ENCODE measurements at regions not wholly inside any gene's neighbourhood (a gene's known extent, or its start where the extent isn't known, plus 50 kb on each side); places are given as distances from the start of the nearest gene placed in this dataset.

DNA sequence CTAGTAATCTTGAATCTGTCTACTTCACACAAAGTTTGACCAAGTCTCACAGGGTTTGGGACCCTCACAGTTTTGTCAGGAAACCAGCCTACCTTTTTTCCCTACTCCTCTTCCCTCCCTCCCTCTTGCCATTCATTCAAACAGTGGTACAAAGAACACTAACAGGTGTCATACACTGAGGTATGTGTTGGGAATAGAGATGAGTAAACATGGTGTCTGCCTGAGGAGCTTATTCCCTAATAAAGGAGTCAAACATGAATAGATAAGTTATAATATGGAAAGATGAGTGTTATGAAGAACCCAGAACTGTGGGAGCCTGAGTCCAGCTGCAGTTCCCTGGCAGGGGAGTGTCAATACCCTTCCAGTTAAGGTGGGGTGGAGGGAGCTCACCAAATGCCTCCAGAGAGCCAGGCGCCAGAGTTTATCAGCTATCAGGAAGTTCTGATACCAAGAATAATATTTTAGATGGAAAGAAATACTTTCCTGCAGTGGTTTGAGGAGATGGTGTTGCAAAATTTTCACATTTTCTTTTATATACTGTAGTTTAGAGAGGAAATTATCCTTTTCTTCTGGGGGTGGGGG, 183.4 kb upstream of the NR3C1 start:
- no peak for DNase-seq (ENCODE audit: low spot score)

DNA sequence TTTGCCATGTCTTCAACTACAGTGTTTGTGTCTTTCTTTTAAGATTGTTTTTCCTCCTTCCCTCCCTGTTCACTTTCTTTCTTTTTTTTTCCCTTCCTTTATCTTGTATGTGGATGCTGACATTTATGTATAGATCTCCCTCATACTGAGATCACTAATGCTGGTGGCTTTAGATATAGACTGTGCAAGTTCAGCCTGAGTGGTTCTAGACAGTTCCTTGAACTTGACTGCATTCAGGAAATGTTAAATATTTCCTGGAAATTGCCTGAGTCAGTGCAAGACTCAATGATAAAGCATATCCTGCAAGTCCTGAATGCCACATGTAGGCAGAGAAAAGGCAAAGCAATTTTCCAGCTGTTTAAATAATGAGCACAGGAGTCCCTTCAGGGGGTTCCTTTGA, 182.5 kb upstream of the NR3C1 start:
- DNase-seq (ENCODE audit: low spot score): no peak

DNA sequence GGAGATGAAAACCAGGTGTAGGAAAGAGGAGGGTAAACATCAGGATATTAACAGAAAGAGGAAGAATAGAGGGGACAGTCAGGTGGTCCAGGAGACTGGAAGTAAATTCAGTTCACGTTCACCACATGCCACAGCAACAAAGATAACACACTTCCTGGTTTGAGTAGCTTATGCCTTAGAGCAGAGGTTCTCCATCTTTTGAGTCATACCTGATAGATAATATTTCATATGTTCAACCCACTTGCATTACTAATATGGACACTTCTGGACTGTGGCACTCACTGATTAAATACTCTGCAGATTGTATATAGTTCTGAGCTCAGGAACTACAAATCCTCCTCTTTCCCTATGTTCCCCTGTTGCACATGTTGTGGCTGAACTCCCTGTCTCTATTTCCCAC, 179.9 kb upstream of the NR3C1 start:
- DNase-seq (ENCODE audit: low spot score): no peak

- DNase-seq (ENCODE audit: low spot score): no peak
These were observed 179.4 kb upstream of the NR3C1 start for GRCh38 chr5:143582869-143583268.

- no peak for DNase-seq (ENCODE audit: low spot score)
These were observed 178.7 kb upstream of the NR3C1 start for GRCh38 chr5:143582176-143582575.

DNA sequence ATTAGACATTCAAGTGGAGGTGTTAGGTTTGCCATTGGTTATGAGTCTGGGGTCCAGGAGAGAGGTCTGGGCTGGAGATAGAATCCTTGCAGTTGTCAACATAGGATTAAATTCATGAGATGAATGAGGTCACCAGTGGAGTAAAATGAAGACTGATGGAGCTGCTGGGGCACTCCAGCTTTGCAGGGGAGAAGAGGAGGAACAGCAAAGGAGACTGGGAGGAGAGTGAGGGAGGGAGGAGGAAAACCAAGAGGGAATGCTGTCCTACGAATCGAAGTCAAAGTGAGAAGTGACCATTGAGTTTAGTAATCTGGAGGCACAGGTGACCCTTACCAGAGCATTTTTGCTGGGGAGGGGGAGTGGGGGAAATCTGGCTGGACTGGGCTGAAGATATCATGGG, 178.2 kb upstream of the NR3C1 start:
- no peak for DNase-seq (ENCODE audit: low spot score)

DNA sequence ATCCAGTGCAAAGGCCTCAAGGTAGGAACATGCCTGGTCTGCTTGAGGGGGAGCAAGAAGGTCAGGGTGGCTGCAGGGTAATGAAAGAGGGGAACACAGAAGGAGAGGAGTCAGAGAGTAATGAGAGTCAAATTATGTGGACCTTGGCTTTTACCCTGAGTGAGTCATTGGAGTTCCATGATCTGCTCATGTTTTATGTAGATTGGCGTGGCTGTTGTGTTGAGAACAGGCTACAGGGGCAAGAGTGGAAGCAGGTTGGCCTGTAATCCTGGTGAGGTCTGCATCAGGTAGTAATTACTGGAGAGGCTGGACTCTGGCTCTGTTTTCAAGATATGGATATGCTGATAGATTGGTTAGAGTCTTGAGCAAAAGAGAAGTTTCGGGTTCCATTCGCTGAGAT, 177.7 kb upstream of the NR3C1 start:
- no peak for DNase-seq (ENCODE audit: low spot score)

DNA sequence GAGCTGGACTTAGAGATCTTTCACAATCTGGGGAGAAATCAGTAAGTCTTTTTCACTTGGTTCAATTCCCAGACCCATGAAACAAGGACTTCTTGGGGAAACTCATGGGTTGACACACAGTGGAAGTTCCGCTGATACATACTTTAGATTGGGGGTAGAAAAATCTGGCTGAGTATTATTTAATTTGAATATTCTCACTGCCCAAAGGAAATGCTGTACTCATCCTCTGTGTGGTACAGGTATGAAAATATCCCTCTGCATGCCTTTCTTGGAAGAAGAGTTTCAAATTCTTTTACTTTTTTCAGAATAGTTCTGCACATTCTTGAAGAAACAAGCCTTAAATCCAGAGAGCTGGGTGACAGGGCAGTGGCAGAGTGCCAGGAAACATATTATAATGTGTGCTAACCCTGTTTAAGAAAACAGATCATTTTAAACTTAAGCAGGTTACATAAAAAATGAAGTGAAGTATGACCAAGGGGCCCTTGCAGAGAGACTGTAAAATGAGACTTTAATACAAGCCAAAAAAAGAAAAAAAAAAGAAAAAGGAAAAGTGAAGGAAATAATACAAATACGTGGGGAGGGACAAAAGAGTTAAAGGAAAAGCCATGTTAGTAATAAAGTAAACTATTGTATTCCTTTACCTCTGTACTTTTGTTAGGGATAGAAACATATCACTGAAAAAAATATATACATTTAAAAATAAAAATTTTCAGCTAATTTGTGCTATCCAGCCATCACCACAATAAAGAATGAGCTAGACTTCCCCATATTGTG, 173.4 kb upstream of the NR3C1 start:
- peak; percentile 10 for DNase-seq (ENCODE audit: low spot score)

GRCh38 chr5:143575286-143575685, 171.8 kb upstream of the NR3C1 start:
- no peak for DNase-seq (ENCODE audit: low spot score)

DNA sequence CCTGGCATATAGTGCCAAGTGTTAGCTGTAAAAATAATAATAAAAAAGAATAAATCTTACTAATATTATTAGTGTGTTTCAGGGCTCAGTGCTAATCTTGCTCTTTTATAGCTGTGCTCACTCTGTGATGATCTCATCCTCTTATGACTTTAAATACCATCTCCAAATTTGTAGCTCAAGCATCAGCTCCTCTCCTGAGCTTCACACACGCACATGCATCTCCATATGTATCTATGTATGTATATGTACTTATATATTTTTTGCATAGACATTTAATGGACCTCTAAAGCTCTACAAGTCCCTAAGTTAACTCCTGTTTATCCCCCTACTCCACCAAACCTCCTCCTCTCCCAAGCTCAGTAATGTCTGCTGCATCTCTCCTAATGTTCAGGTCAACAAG, 170.8 kb upstream of the NR3C1 start:
- no peak for DNase-seq (ENCODE audit: low spot score)

DNA sequence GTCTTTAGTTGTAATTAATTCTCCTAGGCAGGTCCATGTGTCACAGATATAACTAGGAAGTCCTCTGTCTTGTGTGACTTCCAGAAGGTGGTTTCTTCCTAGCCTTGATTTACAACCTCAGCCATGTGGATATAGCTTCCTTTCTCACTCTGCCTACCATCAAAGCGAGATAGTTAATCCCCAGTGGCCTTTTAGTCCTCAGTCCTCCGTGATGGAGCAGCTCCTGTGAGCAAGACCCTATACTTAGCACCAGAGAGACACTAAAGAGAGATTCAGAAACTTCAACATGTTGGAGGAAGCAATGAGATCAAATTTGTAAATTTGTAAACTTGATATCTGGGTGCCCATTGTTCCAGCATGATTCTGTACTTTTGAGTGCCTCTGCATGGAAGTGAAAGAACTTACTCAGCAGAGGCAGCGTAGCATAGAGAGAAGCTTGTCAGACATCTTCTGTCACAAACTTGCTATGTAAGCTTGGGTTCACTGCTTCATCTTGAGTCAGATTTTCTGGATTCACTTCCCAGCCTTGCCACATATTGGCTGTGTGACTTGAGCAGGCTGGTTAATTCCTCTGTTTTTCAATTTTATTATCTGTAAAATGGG, 170.2 kb upstream of the NR3C1 start:
- no peak for DNase-seq (ENCODE audit: low spot score)

DNA sequence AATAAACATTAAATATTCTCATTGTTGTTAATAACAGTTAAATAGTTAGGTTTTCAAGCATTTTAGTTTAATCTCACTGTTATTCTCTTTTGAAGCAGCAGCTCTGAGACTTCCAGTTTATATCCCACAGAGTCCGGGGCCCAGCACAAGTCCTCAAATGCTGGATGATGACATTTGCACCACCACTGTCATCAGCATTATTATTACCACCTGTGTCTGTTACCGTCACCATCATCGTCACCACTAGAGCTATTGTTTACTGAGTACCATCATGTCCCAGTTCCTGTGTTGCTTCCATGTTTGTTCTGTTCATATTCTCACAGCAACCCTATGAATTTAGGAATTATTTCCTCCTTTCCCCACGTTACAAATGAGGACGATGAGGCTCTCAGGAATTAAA, 169.2 kb upstream of the NR3C1 start:
- no peak for DNase-seq (ENCODE audit: low spot score)

- no peak for DNase-seq (ENCODE audit: low spot score)
These were observed 168.4 kb upstream of the NR3C1 start for GRCh38 chr5:143571642-143572624.

DNA sequence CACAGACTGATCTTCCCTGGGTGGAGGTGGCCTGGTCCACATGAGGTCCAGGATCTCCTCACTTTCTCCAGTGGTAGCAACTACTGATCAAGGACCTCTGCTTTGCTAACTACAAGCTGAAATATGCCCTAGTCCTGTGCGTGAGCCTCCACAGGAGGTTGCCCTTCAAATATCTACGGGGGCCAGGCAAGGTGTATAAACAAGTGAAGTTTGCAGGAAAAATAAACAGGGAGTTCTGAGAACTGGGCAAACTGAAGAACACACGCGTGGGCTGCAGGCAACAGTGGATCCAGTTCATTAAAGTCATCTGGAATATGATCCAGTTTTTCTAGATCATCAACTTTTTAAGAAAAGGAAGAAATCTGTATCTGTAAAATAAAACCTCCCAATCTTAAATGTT, 167.5 kb upstream of the NR3C1 start:
- no peak for DNase-seq (ENCODE audit: low spot score)

GRCh38 chr5:143569722-143570567, 166.5 kb upstream of the NR3C1 start:
- DNase-seq (ENCODE audit: low spot score): no peak

GRCh38 chr5:143569213-143569701, 165.8 kb upstream of the NR3C1 start:
- DNase-seq (ENCODE audit: low spot score): no peak

DNA sequence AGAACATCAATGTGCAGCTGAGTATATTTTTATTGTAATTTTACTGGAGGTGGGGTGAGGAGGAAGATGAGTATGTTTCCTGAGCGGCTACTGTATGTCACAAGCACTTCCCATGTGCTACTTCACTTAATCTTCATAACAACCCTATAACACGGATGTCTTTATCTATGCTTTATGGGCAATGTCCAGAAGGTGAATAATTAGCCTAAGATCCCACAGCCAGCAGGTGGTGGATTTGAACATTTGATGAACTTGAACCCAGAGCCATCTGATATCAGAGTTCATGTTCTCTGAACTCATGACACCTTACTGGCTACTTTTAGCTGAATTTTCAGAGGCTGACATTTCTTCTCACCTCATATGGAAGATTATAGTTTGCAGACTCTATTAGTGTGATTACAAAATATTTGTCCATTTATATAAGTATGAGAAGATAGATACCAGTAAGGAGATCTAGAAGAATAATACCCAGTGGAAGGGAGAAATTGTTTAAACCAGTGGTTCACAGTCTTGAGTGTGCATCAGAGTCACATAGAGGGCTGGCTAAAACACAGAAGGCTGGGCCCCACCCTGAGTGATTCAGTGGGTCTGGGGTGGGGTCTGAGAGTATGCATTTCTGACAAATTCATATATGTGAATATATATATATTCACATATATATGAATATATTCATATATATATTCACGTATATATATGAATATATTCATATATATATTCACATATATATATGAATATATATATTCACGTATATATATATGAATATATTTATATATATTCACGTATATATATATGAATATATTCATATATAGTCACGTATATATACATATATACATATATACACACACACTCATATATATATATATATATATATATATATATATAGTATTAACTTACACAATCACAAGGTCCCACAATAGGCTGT, 164.4 kb upstream of the NR3C1 start:
- DNase-seq (ENCODE audit: low spot score): no peak

DNA sequence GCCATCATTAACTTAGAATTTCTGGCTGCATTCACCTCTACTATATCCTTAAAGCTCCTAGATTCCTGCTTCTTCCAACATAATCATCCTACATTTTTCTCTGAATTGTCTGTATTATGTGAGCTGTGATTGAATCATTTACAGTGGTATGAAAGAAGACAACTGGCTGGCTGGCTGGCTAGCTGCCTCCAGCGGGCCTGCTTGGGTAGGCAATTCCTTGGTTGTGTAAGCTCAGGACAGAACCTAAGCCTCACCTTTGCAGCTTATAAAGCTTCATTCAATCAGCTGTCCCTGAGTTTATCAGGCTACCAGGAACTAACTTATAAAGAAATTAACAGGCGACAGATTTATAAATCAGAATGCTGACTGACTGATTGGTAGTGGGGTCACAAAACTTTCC, 162.7 kb upstream of the NR3C1 start:
- no peak for DNase-seq (ENCODE audit: low spot score)

GRCh38 chr5:143564417-143564816, 160.9 kb upstream of the NR3C1 start:
- DNase-seq (ENCODE audit: low spot score): no peak

DNA sequence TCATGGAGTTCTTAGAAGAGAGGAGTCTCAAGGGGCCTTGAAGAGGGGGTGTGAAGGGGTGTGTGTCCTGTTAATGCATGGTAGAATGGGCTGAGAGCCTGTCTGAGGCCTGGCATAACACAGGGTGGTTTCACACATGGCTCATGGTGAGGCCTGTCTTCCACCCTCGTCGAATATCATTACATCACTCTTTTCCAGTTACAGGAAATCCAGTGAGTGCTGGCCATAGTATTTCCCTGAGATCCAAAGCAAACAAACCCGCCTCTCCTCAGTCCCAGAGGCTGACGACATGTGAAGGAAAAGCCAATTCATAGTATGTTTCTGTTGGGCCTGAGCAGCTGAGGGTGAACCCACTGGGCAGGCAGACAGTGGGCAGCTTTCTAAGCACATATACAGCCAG, 159.4 kb upstream of the NR3C1 start:
- DNase-seq (ENCODE audit: low spot score): no peak
